Neuronal stem cell (in vitro differentiated cells): ENCODE measurements at regions not wholly inside any gene's neighbourhood (a gene's known extent, or its start where the extent isn't known, plus 50 kb on each side); places are given as distances from the start of the nearest gene placed in this dataset.

Experiments
- DNase-seq: peaks from one replicate; pipeline ENCODE4 v3.0.0-alpha.2; 2013; ENCODE audit warnings: low spot score
- H2AFZ ChIP-seq: one replicate; pipeline ENCODE4 v1.6.1; 2013; ENCODE audit warnings: mild to moderate bottlenecking, low read length, inconsistent platforms
- H2AK5ac ChIP-seq: 2 replicates; pipeline ENCODE4 v1.6.1; 2013; ENCODE audit warnings: low read depth, mild to moderate bottlenecking, inconsistent platforms, low read length, moderate library complexity, mixed read lengths
- H2BK120ac ChIP-seq: 2 replicates; pipeline ENCODE4 v1.6.1; 2013; ENCODE audit warnings: low read depth, mild to moderate bottlenecking, inconsistent platforms, low read length, moderate library complexity, mixed read lengths
- H2BK12ac ChIP-seq: one replicate; pipeline ENCODE4 v1.6.1; 2013; ENCODE audit warnings: low read length, inconsistent platforms
- H2BK15ac ChIP-seq: 2 replicates; pipeline ENCODE4 v1.6.1; 2013; ENCODE audit warnings: mild to moderate bottlenecking, low read length, inconsistent platforms, mixed read lengths
- H2BK5ac ChIP-seq: one replicate; pipeline ENCODE4 v1.6.1; 2013; ENCODE audit warnings: inconsistent platforms, mild to moderate bottlenecking, low read length, moderate library complexity
- H3K14ac ChIP-seq: one replicate; pipeline ENCODE4 v1.6.1; 2013; ENCODE audit warnings: low read length, inconsistent platforms
- H3K18ac ChIP-seq: 2 replicates; pipeline ENCODE4 v1.6.1; 2013; ENCODE audit warnings: low read length, inconsistent platforms
- H3K23ac ChIP-seq: 2 replicates; pipeline ENCODE4 v1.6.1; 2013; ENCODE audit warnings: low read depth, mild to moderate bottlenecking, mixed read lengths, low read length, inconsistent platforms; ENCODE audit not compliant: poor library complexity
- H3K27ac ChIP-seq: replicated peaks from 3 replicates; pipeline ENCODE4 v1.5.1; 2013; ENCODE audit warnings: low read length, inconsistent platforms
- H3K27me3 ChIP-seq, 3 experiments: 2 replicates each; pipeline ENCODE4 v1.6.1; 2013; ENCODE audit warnings: low read length in 3 of 3, mild to moderate bottlenecking in 2 of 3, inconsistent platforms in 1 of 3, low read depth in 1 of 3, mixed read lengths in 1 of 3, moderate library complexity in 1 of 3; ENCODE audit not compliant: control insufficient read depth in 3 of 3, insufficient read depth in 3 of 3
- H3K36me3 ChIP-seq, 2 donors: replicated peaks in 1 of 2; 2 replicates each; pipeline ENCODE4 v1.6.1; 2013; ENCODE audit warnings: low read length in 2 of 2; ENCODE audit not compliant: control insufficient read depth in 2 of 2, insufficient read depth in 2 of 2
- H3K4ac ChIP-seq: 2 replicates; pipeline ENCODE4 v1.6.1; 2013; ENCODE audit warnings: inconsistent platforms, mild to moderate bottlenecking, low read length, moderate library complexity
- H3K4me1 ChIP-seq, 2 donors: 1 replicate in 1 of 2; 2 replicates in 1 of 2; pipeline ENCODE4 v1.6.1; 2013; ENCODE audit warnings: low read length in 2 of 2, low read depth in 1 of 2; ENCODE audit not compliant: control insufficient read depth in 2 of 2, insufficient read depth in 1 of 2
- H3K4me2 ChIP-seq: one replicate; pipeline ENCODE4 v1.6.1; 2013; ENCODE audit warnings: mild to moderate bottlenecking, low read length, inconsistent platforms; ENCODE audit not compliant: insufficient read depth, poor library complexity, severe bottlenecking
- H3K4me3 ChIP-seq, 2 donors: 2 replicates each; pipeline ENCODE4 v1.5.1; 2013; ENCODE audit warnings: low read length in 2 of 2, mild to moderate bottlenecking in 2 of 2, inconsistent platforms in 1 of 2, moderate library complexity in 1 of 2
- H3K79me1 ChIP-seq: one replicate; pipeline ENCODE4 v1.6.1; 2013; ENCODE audit warnings: low read depth, mild to moderate bottlenecking, inconsistent platforms, low read length, moderate library complexity
- H3K9ac ChIP-seq: one replicate; pipeline ENCODE4 v1.6.1; 2013; ENCODE audit warnings: mild to moderate bottlenecking, low read depth, low read length, inconsistent platforms; ENCODE audit not compliant: poor library complexity
- H3K9me3 ChIP-seq, 2 donors: replicated peaks in 1 of 2; 2 replicates each; pipeline versions ENCODE3 to v1.6.1; 2013; ENCODE audit warnings: low read length in 2 of 2, mild to moderate bottlenecking in 2 of 2, inconsistent platforms in 1 of 2, low read depth in 1 of 2, mixed read lengths in 1 of 2, moderate library complexity in 1 of 2; ENCODE audit not compliant: control insufficient read depth in 2 of 2, insufficient read depth in 1 of 2
- H4K8ac ChIP-seq: one replicate; pipeline ENCODE4 v1.6.1; 2013; ENCODE audit warnings: low read depth, mild to moderate bottlenecking, inconsistent platforms, low read length, moderate library complexity
- H4K91ac ChIP-seq: one replicate; pipeline ENCODE4 v1.6.1; 2013; ENCODE audit warnings: low read length, low read depth, mild to moderate bottlenecking, inconsistent platforms; ENCODE audit not compliant: poor library complexity
- WGBS, 2 donors: extraction: QIAGEN DNeasy Blood & Tissue Kit; methylation state at CpG; one replicate each; pipeline ENCODE4 v1.1.7; 2013; ENCODE audit warnings: missing lambda C conversion rate in 2 of 2, mixed read lengths in 1 of 2; ENCODE audit not compliant: insufficient read length in 2 of 2, insufficient replicate concordance in 1 of 2; ENCODE audit errors: extremely low coverage in 2 of 2; 5-methylcytosine and 5-hydroxymethylcytosine counted together

- no CpG with 5 or more reads among the region's 1 CpG for WGBS, 2 donors
- H3K4me3 ChIP-seq, result no peak overlapping the region
- DNase-seq, result no peak
Measured at GRCh38 chr5:45109062-45109461, 300.3 kb downstream of the MRPS30 start.

GRCh38 chr5:45109636-45110035 lies 300.9 kb downstream of the MRPS30 start:
- H3K27ac ChIP-seq, result no peak overlapping the region
- no peak overlapping the region for H3K18ac ChIP-seq
- no CpG with 5 or more reads among the region's 1 CpG for WGBS, 2 donors
- no peak overlapping the region for H3K4ac ChIP-seq
- no peak overlapping the region for H3K23ac ChIP-seq
- no peaks in the 10 kb centered on the region for H3K36me3 ChIP-seq
- no peak overlapping the region for H2BK120ac ChIP-seq
- no peaks in the 10 kb centered on the region for H3K27me3 ChIP-seq
- no peak overlapping the region for H3K4me3 ChIP-seq
- H3K4me1 ChIP-seq, result peaks cover 0 to 4% of the 10 kb centered on the region in 2 donors
- H4K91ac ChIP-seq, result no peak overlapping the region
- H3K9me3 ChIP-seq, result no peaks in the 10 kb centered on the region
- H2AK5ac ChIP-seq, result no peak overlapping the region
- no peak overlapping the region for H2BK5ac ChIP-seq
- H4K8ac ChIP-seq, result no peak overlapping the region
- H3K4me2 ChIP-seq, result no peak overlapping the region
- H3K14ac ChIP-seq, result no peak overlapping the region
- DNase-seq, result no peak
- peaks cover 1% of the 10 kb centered on the region for H3K79me1 ChIP-seq
- no peak overlapping the region for H2AFZ ChIP-seq
- no peak overlapping the region for H2BK15ac ChIP-seq
- H3K9ac ChIP-seq, result peak overlapping the region; percentile 38
- no peak overlapping the region for H2BK12ac ChIP-seq

More at GRCh38 chr5:45109062-45109461, 300.3 kb downstream of the MRPS30 start:
- Histone ChIP-seq H3K9ac (no peak overlapping the region), H2AK5ac (no peak overlapping the region), H3K36me3 (no peaks in the 10 kb centered on the region), H3K4me1 (peaks cover 0 to 4% of the 10 kb centered on the region in 2 donors), H3K14ac (no peak overlapping the region), H3K4me2 (no peak overlapping the region), H2BK15ac (no peak overlapping the region), H3K79me1 (peaks cover 1% of the 10 kb centered on the region), H2BK120ac (no peak overlapping the region), H4K91ac (no peak overlapping the region), H3K23ac (no peak overlapping the region), H3K18ac (no peak overlapping the region), H3K27me3 (no peaks in the 10 kb centered on the region), H3K27ac (no peak overlapping the region), H3K4ac (no peak overlapping the region), H2AFZ (no peak overlapping the region), H2BK5ac (no peak overlapping the region), H3K9me3 (no peaks in the 10 kb centered on the region), H2BK12ac (no peak overlapping the region), H4K8ac (no peak overlapping the region)

- H3K36me3 ChIP-seq, result no peaks in the 10 kb centered on the region
- H2AK5ac ChIP-seq, result no peak overlapping the region
- H3K4me3 ChIP-seq, result no peak overlapping the region
- no CpG with 5 or more reads among the region's 1 CpG for WGBS, 2 donors
- no peak overlapping the region for H3K23ac ChIP-seq
- no peak overlapping the region for H2BK15ac ChIP-seq
- no peak overlapping the region for H3K4me2 ChIP-seq
- no peak overlapping the region for H3K18ac ChIP-seq
- DNase-seq, result no peak
- H3K9me3 ChIP-seq, result no peaks in the 10 kb centered on the region
- no peak overlapping the region for H4K8ac ChIP-seq
- H4K91ac ChIP-seq, result no peak overlapping the region
- no peak overlapping the region for H2BK12ac ChIP-seq
- no peak overlapping the region for H2BK5ac ChIP-seq
- no peak overlapping the region for H3K27ac ChIP-seq
- H3K4me1 ChIP-seq, result peaks cover 0 to 4% of the 10 kb centered on the region in 2 donors
- no peak overlapping the region for H3K4ac ChIP-seq
- no peaks in the 10 kb centered on the region for H3K27me3 ChIP-seq
- peak overlapping the region; percentile 32 for H2AFZ ChIP-seq
- no peak overlapping the region for H2BK120ac ChIP-seq
- H3K14ac ChIP-seq, result no peak overlapping the region
- H3K79me1 ChIP-seq, result peaks cover 1% of the 10 kb centered on the region
- no peak overlapping the region for H3K9ac ChIP-seq
Measured at GRCh38 chr5:45110399-45110798, 301.7 kb downstream of the MRPS30 start.

DNA sequence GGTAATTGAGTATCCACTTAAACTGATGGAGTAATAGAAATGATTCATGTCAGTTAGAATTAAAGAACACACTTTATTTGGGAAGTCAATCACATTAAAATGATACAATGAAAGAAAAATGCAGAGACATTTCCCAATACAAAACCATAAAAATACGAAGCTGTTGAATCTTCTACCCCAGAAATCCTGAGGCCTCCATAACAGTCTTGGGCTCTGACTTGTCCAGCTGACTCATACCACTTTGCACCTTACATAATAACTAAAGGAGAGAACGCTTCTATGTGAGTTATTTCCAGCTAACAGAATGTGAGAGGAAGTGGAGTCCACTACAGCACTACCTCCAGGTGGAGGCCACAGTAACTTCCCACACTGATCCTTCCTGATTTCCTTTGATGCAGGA lies 305.0 kb downstream of the MRPS30 start:
- H3K18ac ChIP-seq, result no peak overlapping the region
- H3K9me3 ChIP-seq, result no peaks in the 10 kb centered on the region
- H3K14ac ChIP-seq, result no peak overlapping the region
- H3K4me3 ChIP-seq, result no peak overlapping the region
- H2BK15ac ChIP-seq, result no peak overlapping the region
- no peaks in the 10 kb centered on the region for H3K79me1 ChIP-seq
- H3K9ac ChIP-seq, result no peak overlapping the region
- no peak overlapping the region for H3K4ac ChIP-seq
- H3K36me3 ChIP-seq, result no peaks in the 10 kb centered on the region
- H3K4me1 ChIP-seq, result peaks cover 0 to 4% of the 10 kb centered on the region in 2 donors
- H2AK5ac ChIP-seq, result no peak overlapping the region
- H2BK12ac ChIP-seq, result no peak overlapping the region
- no peak overlapping the region for H4K8ac ChIP-seq
- no CpG with 5 or more reads among the region's 2 CpGs for WGBS, 2 donors
- H2BK120ac ChIP-seq, result no peak overlapping the region
- no peak overlapping the region for H2AFZ ChIP-seq
- no peak overlapping the region for H4K91ac ChIP-seq
- H3K4me2 ChIP-seq, result no peak overlapping the region
- no peak for DNase-seq
- H3K23ac ChIP-seq, result no peak overlapping the region
- no peak overlapping the region for H2BK5ac ChIP-seq
- no peaks in the 10 kb centered on the region for H3K27me3 ChIP-seq
- H3K27ac ChIP-seq, result no peak overlapping the region
